T1000 (cell line): ENCODE measurements at regions not wholly inside any gene's neighbourhood (a gene's known extent, or its start where the extent isn't known, plus 50 kb on each side); places are given as distances from the start of the nearest gene placed in this dataset.

ENCODE experiments used
- DNase-seq: peaks from one replicate; lab custom pipeline; 2025; ENCODE audit warnings: mixed read lengths; lab: John Stamatoyannopoulos, UW

DNA sequence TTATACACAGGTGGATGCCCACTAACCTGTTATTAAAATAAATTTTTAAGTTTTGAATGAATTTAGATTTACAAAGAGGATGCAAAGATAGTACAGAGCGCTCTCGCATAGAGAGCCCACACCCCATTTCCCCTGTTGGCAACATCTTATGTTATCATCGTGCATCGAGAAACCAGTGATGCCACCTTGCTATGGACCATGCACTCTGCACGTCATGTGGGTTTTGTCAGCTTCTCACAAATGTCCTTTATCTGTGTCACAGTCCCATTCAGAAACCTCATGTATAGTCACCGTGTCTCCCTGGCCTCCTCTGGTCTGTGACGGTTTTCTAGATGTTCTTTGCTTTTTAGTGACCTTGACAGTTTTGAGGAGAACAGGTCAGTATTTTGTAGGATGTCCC lies 60.0 kb downstream of the ING1 start:
- DNase-seq, result no peak

DNA sequence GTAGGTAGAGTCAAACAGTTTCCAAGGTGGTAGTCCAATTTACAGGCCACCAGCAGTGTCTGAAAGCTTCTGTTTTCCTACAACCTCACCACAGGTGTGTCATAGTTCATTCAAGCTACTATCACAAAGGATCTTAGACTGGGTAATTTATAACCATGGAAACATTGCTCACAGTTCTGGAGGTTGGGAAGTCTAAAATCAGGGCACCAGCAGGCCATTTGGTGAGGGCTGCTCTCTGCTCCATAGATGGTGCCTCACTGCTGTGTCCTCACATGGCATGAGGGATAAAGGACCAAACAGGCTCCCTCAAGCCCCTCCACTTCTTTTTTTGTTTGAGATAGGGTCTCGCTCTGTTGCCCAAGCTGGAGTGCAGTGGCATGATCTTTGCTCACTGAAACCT lies 60.6 kb downstream of the ING1 start:
- no peak for DNase-seq

DNA sequence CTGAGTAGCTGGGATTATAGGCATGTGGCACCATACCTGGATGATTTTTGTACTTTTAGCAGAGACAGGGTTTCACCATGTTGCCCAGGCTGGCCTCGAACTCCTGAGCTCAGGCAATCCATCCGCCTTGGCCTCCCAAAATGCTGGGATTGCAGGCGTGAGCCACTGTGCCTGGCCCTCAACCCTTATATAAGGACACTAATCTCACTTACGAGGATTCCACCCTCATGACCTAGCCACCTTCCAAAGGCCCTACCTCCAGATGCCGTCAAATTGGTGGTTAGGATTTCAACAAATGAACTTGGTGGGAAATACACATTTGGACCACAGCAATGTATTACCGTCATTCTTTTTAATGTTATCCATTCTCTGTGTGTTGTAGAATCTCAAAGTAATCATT lies 61.0 kb downstream of the ING1 start:
- no peak for DNase-seq

DNA sequence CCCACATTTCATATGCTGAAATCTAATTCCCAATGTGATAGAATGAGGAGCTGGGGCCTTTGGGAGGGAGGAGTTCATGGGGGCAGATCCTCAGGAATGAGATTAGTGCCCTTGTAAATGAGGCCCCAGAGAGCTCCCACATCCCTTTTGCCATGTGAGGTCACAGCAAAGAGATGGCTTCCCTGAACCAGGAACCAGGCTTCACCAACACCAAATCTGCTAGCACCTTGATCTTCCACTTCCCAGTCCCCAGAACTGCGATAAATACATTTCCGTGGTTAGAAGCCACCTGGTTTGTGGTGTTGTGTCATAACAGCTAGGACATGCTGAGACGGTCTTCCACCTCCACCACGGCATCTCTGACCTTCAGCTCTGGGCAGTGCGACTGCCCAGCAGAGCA lies 62.1 kb downstream of the ING1 start:
- no peak for DNase-seq

DNA sequence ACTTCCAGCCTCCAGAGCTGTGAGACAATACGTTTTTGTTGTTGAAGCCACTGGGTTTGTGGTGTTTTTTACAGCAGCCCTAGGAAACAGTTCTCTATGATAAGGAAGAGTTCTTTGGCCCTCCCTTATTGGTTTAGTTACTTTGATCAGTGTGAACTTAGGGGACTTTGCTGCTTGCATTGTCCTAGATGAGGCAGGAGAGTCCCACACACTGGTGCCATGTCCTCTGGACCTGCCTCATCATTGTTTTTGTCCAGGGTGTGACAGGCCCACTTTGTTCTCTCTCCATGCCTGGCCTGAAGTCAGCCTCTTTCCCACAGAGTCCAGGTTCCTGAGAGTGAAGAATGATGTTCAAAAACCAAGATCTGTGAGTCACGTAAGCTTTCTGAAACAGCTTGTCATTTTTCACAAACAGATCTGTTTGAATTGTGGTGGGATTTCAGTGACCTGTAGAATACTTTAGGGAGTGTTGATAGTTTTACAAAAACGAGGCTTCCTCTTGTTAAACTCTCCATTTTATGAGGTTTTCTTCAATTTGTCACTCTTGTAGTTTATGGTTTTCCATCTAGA lies 63.8 kb downstream of the ING1 start:
- no peak for DNase-seq

DNA sequence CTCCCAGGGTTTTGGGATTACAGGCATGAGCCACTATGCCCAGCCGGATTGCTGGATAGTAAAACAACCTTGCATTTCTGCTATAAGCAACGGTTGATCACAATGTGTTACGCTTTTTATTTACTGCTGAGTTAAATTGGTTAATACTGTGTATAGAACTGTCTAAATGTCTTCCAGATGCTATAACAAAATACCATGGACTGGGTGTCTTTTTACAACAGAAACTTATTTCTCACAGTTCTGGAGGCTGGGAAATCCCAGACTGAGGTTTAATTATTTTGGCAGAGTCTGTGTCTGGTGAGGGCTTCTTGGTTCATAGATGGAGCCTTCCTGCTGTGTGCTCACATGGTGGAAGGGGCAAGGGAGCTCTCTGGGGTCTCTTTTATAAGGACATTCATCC lies 65.5 kb downstream of the ING1 start:
- DNase-seq, result no peak

DNA sequence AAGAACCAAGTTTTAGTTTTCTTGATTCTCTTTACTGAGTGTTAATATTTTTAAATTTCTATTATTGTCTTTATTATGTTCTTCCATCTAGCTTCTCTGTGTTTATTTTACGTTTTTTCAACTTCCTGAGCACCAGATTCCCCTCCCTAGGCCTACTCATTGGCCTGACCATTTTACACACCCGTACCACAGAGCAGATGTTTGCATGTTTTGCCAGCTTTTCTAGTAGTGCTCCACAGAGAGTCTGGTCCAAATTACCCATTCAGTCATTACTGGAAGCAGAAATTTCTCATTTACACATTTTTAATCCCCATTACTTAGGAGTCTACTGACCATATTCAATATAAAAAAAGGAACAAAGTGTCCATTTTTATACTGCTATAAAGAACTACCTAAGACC lies 66.9 kb downstream of the ING1 start:
- DNase-seq, result no peak

DNA sequence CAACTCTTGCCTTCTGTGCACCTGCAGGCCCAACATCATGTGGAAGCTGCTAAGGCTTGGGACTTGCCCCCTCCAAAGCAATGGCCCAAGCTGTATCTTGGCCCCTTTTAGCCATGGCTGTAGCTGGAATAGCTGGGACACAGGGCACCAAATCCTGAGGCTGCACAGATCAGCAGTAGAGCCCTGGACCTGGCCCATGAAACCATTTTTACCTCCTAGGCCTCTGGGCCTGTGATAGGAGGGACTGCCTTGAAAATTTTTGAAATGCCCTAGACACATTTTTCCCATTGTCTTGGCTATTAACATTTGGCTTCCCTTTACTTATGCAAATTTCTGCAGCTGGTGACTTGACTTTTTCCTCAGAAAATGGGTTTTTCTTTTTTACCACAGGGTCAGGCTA lies 68.7 kb downstream of the ING1 start:
- DNase-seq, result no peak

DNA sequence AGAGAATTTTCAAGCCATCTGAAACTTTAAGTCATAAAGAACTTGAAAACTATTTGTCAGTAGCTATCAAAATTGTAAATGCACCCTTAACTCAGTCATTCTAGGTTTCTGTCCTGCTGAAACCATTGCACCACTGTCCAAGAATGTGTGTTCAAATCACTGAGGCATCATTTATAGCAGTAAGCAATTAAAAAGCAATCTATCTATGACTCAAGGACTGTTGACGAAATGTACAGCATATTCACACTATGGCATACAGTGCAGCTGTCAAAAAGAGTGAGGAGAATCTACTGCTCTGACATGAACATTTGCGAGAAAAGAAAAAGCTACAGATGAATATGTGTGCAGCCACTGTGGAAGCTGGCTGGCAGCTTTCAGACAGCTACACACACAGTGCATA lies 71.2 kb downstream of the ING1 start:
- DNase-seq, result no peak

DNA sequence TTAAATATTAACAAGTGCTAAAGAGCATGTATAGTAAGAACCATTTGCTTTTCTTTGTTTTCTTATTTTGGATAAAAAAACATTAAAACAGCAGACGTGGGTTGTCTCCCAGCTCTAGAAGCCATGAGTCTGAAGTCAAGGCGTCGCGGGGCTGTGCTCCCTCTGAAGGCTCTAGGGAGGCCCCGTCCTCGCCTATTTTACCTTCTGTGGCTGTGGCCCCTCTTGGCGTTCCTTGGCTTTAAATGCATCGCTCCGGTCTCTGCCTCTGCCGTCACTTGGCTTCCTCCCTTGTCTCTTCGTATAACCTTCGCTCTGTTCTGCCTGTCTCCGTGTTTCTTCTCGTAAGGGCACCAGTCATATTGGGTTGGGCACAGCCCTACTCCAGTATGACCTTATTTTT lies 75.3 kb downstream of the ING1 start:
- DNase-seq, result no peak

DNA sequence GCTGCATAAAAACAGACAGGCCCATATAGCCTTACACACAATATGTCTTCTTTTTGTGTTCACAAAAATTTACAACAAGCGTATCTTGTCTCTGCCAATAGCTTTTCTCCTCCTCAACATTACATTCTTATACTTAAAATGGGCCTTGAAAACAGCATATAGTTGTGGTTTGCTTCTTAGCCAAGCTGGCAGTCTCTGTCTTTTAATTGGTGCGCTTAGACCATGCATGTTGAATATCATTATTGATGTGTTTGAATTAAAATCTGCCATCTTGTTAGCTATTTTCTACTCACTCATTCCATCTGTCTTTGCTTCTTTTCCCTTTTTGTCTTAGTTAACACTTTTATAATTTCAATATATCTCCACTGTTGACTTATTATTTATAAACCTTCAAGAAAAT lies 76.4 kb downstream of the ING1 start:
- no peak for DNase-seq

DNA sequence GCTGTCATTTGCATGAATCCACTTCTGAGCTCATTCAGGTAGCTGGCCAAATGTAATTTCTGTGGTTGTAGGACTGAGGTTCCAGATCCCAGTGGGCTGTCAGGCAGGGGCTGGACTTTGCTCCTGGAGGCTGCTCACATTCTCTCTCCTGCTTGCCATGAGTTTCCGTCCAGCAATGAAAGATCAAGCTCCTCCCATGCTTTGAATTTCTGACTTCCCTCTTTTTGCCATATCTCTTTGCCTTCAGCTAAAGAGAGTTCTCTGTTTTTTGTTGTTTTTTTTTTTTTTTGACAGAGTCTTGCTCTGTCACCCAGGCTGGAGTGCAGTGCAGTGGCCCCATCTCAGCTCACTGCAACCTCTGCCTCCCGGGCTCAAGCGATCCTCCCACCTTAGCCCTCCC lies 76.9 kb downstream of the ING1 start:
- no peak for DNase-seq

DNA sequence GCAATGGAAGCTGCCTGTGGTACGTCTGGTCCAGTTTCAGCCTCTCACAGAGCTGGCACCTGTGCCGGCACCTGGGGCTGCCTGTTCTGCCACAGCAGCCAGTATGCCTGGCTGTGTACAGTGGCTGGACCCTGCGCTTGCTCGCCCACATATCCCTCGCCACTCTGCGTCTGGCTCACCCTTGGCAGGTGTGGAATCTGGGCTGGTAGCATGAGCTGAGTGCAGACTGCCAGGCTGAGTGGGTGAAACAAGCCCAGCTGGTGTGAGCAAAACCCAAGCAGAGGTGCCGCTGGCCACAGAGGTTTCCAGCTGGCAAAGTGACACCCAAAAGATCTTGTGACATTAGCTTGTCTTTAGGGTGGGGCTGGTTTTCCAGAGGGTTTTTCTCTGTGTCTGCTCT lies 80.7 kb downstream of the ING1 start:
- DNase-seq, result no peak

DNA sequence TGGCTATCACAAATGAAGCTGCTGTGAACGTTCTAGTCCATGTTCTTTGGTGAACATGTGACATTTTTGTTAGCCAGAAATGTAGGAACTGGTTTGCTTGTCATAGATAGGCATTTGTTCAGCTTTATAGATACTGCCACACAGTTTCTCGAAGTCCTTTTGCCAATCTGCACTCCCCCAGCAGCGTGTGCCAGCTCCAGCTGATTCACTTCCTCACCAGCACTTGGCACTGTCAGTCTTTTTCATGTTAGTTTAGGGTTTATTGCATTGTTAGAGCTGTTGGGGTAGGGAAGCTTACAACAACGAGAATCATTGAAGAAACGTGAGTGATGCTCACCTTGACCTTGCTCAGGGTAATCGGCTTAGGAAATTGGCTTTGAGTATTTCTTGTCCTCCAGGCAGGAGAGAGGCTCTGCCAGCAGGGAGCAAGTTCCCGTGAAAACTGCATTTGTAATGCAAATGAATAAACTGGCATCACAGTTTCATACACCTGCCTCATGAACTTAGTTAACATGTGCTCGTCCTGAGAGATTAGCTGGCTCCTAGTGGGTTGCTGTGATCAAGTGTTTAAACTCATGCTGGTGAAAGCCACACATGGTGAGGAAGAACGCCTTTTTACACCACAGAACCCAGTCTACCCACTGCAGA lies 83.9 kb downstream of the ING1 start:
- no peak for DNase-seq

DNA sequence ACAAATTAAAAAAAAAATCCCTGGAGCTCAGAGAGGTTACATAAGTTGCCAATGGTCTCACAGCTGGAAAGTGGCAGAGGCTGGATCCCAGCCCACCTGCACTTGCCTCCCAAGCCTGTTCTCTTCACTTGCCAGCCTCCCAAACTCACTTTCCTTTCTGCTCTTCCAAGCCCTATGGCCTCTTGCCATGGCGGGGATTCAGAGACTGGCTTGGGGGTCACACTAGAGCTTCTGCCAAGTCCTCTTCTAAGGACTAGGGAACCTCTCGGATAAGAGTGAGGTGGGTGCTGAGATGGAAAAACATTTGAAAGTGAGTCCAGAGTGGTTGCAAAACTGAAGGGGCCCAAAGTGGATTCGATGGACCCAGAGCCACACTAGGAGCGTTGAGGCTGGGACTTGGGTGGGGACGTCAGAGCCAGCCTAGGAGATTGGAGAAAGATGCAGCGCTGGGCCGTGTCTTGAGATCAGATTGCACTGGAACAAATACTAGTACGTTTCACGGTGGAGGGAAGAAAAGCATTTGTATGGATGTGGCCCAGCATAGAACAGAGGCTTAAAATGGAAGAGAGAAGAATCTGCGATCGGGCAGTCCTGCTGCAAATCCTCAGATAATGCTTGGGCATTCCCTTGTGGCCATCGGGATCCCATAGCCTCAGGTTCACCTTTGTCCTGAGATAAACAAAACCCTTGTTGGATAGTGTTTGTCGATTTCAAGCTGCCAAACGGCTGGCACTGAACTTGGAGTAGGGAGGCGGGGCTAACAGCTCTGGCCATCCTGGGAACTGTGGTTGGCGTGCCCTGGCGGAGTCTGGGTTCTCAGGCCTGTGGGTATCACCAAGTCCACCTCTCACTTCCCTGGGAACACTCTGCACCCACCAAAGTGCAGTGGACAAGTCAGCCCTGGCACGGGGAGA lies 84.8 kb downstream of the ING1 start:
- no peak for DNase-seq

DNA sequence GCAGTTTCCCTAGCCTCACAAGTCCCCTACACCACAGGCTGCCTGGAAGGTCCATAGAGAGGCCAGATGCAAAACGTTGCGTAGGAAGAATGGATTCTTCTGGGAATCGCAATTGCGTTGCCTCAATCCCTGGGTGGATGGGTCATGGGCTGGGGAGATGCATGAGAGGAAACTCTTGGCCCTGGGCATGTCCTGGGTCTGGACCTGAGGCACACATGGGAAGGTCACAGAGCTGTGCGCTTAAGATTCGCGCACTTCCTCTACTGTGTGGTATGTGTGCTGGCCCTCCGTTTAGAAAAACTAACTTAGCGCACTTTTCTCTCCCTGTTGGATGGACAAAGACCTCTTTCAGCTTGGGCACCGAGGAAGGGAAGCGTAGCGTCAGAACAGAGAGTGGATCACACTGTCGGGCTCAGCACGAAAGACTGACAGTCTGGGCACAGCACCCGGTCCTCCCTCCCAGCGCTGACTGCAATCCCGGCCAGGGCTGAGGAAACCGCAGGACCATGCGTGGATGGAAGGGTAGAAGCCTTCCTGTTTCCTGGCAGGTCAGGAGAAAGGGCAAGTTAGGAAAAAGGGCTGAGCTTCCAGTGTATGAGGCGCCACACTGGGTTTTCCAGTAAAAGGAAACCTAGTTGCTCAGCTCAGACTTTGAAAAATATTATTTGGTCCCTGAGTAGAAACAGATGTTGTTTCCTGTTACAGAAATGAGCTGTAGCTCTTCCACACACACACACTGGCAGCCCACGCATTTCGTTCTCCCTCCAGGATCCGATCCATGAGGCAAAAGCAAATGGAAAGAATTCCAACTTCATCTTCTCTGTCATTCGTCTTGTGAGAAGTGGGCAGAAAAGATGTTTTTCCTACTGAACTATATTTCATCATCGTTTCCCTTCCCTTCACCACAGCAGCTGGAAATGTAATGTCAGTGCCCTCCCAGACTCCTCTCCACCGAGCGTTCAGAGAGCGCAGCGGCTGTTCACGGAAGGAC lies 86.0 kb downstream of the ING1 start:
- DNase-seq, result no peak

DNA sequence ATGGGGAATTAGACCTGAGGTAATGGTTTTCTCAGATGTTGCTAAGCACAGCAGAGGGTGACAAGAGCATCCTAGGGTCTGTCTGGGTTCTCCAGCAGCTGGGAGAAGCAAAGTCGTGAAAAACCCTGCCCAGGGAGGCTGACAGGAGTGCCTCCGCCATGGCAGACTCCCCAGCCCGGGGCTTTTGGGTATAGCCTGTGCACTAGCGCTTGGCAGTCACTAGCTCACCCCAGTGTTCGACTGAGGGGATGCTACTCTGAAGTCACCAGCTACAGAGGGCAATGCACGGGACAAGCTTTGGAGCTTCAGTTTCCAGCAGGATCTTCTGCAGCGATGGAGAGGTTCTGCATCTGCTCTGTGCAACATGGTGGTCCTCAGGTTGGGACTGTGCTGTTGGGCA lies 87.5 kb downstream of the ING1 start:
- DNase-seq, result no peak

DNA sequence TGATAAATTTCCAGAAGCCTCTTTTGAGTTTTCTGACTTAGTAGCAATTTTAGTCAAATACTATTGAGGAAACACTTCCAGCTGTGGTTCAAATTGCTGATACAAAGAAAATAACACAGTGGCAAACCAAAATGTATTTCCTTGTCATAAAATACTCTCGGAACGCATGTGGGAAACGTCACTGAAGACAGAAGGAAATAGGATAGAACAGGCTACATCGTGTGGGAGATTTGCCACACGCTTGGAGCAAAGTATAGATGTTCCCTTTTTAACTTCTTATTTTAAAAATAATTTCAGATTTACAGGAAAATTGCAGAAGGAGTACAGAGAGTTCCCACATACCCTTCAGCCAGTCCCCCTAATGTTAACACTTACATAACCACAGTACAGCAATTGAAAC lies 88.8 kb downstream of the ING1 start:
- no peak for DNase-seq

DNA sequence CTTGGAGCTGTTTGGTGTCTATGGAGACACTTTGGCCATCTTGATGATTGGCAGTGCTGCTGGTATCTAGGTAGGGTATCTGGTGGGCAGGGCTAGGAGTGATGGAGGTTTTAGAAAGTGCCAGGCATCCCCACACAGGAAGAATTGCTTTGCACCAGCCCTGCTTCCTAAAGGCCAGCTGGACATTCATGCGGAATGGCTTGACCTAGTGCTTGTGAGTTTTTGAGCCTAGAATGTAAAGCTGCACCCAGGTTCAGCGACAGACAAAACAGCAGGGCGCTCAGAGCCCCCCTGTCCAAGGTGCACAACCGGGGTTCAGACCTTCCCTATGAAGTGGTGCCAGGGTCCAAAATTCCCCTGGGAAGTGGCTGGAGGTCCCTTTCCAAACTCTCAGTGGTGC lies 93.1 kb downstream of the ING1 start:
- DNase-seq, result no peak

DNA sequence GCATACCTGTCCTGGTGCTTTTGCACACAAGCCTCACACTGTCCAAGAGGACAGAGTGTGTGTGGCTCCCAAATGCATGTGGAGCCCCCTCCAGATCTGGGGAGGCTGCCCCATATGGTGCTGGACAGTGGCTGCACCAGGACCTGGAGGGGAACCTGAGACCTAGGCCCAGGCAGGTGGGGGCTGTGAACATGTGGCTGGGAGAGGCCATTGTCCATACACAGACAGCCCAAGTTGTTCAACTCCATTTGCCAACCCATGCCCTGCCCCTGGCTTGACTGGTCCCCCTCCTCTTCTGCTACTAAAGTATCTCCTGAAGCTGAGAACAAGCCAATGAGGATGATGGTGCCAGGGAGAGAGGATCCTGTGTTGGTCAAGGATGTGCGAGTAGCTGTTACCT lies 94.0 kb downstream of the ING1 start:
- DNase-seq, result no peak

DNA sequence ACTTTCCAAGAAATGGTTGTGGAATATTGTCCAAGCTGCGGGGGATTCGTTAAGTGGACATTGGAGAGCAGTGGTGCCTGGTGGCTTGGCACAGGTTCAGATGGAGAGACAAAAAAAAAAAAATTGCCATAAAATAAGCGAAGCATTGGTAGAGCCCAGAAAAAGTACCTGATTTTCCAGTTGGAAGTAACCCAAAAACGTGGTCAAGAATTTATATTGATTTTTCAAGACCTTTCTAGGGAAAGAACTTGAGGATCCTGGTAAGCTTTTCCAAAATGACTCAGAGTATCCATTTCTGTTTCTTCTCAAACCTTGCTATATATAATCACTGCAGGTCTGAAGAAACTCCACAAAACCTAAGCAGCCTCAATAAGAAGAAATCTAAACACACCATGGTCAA lies 94.6 kb downstream of the ING1 start:
- DNase-seq, result no peak

DNA sequence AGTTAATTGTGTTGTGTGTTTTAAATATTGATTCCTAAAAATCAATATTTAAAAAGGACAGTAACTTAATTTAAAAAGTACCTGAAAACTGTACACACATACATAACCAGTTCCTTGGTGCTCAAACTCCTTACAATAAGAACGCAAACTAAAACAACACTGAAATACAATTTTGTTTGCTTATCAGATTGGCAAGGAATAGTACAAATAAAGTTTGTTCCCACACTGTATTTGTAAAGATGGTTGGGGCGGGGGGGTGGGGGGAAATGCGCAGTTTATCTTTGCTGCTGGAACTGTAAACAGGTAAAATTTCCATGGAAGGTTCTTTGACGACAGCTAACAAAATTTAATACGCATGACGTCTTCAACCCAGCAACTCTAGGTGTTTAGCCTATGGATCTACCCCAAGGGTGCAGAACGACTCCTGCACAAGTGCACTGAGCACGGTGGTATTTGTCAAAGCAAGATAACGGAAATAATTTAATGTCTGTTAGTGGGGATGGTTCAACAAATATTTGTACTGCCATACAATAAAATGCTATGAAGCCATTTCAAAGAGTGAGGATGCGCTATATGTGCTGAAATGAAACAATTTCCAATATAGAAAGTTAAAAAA lies 96.5 kb downstream of the ING1 start:
- DNase-seq, result no peak
